Ureter (tissue), 1 donor: ENCODE measurements at regions not wholly inside any gene's neighbourhood (a gene's known extent, or its start where the extent isn't known, plus 50 kb on each side); places are given as distances from the start of the nearest gene placed in this dataset.

ENCODE experiments used
- DNase-seq: peaks from one replicate; pipeline ENCODE4 v3.0.0-alpha.2; 2020; ENCODE audit warnings: low spot score
- donor health status: DM: yes; HTN: yes; CAD: no.

DNA sequence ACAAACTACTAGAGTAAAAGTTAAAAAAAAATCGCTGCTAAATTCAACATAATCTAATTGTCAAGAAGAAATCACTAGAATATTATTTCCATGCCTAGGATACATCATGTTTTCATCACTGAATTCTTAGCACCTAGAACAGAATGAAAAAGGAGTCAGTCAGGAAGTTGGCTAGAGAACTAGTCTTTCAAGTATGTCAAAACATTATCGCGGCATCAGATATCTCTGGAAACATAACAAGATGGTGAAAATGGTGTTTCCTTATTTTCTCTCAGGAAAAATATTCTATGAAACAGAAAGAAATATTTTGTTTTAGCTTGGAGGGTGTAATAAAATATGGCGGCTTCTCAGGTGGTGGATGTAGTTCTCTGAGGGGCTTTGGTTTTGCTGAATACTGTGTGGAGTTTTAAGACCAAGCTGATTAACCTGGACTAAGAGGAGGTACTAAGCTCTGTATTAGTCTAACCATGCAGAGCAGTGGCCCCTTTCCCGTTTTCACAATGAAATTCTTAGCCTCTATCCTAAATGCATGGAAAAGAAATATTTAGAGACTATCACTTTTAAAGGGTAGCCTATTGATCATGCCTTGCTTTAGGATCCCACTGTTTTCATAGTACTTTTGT is 205.6 kb downstream of the MDFIC start:
- no peak for DNase-seq

DNA sequence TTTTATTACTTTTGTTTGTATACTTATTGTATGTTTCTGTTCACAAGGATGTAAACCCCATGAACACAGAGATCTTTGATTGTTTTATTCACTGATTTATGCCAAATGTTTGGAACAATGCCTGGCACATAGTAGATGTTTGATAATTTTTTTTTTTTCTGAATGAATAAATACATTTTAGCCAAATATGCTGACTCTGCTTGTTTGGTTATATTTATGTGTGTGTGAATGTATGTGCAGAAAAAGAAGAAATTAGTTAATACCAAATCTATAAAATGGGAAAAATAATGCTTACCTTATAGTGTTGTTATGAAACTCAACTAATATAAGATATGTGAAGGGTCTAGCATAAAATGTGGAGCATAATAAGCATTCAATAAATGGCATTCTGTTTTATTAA is 203.9 kb downstream of the MDFIC start:
- DNase-seq, result no peak

DNA sequence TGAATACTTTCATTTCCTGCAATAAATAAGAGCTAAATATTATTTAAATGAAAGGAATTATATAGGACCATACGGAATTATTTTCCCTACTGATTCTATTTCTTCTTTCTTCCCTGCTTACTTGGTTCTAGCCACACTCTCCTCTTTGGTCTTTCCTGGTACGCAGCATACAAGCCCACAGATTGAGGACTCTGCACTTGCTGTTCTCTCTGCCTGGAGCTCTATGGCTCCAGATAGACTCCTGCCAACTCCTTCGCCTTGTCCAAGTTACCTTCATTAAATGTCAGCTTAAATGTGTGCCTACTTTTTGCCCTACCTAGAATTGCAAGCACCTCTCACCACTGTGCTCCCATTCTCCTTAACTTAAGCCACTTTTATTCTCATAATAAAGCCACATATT is 203.4 kb downstream of the MDFIC start:
- no peak for DNase-seq

DNA sequence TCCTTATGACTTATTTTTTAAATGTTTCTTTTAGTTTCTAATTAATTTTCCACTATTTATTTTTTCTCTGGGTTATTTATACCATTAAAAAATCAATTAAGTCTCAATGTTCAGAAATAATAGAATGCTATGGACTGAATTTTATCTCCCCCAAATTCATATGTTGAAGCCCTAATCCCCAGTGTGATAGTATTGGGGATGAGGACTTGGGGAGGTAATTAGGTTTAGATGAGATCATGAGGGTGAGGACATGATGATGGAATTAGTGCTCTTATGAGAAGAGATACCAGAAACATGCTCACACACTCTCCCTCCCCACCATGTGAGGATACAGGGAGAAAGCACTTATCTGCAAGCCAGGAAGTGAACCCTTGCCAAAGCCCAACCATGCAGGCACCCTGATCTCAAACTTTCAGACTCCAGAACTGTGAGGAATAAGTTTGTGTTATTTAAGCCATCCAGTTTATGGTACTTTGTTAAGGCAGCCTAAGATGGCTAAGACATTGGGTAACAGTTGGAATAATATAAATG is 202.6 kb downstream of the MDFIC start:
- DNase-seq, result no peak

DNA sequence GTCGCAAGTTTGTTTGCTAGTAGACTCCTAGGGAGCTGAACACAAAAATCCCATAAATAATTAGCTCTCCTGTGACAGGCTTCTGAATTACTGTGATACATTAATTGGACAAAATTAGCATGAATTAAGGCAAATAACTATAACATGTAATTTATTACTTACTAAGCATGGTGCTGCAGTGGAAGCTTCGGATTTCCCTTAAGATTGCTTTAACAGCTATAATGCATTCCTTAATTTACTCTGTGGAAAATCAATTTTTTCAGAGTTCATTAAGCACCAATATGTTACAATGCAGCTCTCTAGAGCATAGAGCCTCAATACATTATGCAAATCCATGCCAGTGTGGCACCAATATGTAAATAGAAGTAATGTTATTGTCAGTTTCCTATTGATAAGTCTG is 201.5 kb downstream of the MDFIC start:
- no peak for DNase-seq

DNA sequence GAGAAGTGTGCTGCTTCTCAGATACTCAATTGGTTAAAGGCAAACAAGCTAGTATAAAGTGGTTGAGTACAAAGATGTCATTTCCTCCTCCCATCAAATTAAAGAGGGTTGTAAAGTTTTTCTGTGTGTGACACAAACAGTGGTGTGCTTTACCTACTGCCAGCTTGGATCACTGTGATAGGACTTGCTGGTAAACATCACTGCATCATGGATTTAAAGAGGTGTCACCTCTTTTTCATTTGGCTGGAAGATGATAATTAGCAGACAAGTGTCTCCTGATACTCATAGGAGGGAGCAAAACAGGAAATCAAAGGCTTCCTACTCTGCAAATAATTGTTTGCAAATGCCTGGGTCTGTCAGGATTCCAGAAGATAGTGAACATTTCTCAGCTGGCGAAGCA is 200.5 kb downstream of the MDFIC start:
- no peak for DNase-seq

DNA sequence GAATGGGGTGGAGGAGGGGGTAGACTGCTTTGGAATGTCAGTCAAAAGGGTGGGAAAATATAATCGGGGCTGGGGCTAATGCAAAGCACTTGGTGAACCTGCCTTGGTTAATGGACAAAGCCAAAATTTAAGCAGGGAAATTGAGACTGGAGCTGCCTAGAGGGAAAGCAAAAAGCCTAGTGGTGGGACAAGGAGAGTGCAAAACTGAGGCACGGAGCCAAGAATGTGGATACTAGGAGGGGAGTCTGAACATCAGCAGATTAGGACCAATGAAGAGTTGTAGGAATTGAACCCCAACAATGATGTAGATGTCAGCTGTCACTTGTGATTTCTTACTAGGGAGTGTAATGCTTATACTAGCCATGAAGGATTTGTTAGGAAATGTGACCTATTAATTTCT is 195.9 kb downstream of the MDFIC start:
- DNase-seq, result no peak

DNA sequence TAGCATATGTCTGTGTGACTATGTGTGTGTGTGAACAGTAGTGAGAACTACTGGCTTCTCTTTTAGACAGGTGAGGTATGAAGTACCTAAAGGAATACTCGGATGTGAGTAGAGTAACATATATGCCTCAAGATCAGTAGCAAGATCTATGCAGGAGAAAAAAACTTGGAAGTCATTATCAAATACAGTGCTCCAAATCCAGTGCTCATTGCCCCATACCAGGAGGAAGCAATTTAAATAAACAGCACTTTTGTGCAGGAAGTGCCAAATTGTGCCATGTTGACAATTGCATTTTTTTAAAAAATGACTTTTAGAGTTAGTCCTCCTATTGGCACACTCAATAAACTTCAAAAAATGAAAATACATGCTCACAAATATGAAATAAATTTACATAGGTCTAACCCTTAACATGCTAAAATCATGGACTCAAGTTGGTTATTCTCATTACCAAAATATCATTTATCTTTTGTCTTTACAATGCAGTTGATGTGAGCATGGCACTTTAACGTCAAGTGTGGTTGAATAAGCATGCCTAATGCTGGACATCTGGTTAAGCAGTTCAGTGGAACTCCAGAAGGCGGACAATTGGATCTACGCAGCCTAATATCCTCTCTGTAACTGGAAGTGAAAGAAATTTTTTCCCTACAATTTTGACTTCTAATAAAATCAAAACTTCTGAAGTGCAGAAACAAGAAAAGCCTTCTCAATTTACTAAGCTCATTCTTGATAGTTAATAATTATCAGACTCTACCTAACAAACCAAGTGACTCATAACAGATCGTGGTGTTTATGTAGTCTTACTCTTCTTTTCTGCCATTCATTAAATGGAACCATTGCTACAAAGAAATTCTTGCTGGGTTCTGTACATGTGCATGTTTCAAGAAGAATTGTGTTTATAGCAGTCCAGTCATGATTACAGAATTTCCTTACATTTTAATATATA is 195.2 kb downstream of the MDFIC start:
- DNase-seq, result no peak

DNA sequence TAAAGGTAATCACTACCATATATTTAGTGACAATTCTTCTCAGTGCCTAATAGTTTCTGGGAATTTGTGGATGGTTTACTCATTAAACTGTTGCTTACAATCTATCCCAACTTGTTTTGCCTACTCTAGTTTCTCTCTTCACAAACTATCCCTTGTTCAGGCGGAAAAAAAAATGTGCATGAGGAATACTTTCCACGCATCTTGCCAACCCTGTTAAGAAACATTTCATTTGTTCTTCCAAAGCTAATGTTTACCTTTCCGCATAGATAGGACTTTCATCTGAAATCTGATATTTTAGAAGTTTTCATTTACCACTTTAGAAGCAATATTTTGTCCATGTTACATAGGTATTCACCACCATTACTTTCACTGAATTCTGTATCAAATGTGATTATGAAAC is 191.9 kb downstream of the MDFIC start:
- DNase-seq, result no peak

DNA sequence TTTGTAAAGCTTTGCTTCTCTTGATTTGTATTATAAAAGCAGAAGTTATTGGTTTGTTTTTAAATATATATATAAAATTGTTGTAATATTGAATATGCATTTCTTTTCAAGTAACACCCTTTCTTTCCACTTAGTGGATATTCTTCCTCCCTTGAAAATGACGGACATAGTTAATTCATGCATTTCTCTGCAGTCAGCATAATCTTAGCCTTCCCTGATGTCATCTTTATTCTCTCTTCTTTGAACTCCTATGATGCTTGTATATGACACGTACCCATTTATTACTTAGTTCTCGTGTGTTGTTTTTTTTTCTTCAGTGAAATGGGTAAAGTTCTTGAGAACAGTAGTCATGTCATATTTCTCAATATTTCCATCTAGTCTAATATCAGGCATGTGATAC is 191.2 kb downstream of the MDFIC start:
- DNase-seq, result no peak

DNA sequence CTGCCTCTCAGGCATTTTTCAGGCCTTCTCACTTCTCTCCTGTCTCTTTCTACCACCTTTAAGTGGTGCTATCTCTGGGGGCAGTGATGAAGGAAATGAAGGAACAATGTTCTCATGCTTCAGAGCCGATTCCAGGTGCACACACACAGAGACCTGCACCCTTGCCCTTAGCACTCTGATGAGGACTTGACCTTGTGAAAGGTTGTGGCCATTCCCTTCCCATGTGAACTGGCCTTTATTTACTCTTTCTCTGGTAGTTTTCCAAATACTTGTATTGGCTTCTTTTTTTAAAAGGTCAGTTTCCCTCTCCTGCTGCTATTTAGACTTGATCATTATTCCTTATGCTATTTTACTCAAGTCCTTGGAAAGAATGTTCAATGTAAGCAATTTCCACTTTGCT is 188.6 kb downstream of the MDFIC start:
- no peak for DNase-seq

DNA sequence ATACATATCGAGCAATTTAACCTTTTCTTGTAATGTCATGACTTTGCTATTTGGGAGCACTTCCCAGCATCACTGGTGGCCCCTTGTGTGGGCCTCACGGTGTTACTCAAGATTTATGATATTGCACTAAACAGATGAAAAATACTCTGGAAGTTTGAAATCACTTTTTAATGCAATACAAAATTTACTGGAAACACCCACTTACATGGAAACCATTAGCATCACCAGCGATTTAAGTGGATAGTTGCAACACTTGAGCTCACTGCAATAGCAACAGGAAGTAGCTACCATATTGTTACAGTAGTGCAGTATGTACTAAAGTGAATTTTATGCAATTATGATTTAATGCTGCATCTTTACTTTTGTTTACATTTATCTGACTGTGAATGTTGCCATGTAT is 184.4 kb downstream of the MDFIC start:
- no peak for DNase-seq

DNA sequence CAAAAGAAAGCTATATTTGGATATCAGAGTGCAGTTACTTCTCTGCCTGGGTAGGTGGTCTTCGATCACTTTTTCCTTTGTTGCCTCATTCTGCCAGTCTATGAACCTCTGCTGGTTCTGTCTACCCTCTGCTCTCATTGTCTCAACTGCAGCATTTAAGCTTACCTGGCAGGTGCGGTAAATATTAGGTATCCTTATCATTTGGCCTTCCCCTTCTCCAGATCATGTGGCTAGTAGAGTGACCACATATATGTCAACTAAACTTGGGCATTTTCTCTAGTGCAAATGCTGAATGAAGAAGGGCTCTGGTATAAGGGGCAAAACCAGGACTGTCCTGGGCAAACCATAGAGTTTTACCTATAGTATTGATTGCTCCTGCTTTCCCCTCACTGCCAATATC is 180.8 kb downstream of the MDFIC start:
- DNase-seq, result no peak

DNA sequence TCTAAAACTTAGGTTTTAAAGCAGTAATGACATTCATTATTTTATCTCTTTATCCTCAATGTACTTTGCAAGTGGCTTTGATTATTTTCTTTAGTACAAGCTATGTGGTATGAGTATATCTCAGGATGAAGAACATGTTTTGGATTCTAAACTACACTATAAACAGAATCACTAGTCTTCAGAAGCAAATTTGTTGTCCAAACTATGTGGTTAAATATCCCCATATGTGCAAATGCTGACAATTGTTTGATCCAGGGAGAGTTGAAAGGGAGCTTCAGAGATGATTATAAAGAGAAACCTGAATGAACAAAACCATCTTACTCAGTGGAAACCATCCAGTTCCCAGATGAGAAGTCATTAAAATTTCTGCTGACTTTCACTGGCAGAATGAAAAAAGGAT is 179.3 kb downstream of the MDFIC start:
- DNase-seq, result no peak

DNA sequence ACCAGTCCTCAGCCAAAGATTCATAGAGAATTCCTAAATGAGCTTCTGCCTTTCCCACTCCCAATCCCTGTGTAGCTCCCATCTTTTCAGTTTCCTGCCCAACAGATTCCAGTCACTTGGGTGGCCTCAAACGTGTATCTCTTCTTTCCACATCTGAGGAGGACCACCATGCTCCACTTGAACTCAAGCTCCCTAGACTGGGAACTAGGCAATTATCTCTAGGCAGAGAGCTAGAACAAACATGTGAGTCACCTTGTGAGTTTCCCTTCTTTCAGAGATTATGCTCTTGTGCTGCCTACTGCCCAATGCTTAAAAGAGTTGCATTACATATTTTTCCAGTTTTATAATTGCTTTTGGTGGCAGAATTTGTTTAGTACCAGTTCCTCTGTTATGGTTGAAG is 178.0 kb downstream of the MDFIC start:
- no peak for DNase-seq

DNA sequence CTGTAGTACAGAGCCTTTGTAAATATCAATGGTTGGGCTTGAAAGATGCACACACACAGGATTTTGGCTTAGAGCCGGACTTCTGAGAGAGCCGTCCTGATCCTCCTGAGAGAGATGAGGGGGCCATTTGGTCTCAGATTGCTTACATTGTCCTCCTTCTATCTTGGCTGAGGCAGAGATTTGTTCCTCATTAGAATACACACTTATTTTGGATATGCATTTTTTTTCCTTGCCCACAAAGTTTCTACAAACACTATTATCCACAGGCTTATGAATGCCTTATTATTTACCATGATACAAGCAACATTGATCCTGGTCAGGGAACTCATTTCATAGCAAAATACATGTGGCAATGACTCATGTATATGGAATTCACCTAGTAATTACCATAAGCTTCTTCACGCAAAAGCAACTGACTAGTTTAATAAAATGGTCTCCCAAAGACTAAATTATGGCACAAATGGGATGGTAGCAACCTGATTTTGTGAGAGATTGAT is 175.3 kb downstream of the MDFIC start:
- no peak for DNase-seq

DNA sequence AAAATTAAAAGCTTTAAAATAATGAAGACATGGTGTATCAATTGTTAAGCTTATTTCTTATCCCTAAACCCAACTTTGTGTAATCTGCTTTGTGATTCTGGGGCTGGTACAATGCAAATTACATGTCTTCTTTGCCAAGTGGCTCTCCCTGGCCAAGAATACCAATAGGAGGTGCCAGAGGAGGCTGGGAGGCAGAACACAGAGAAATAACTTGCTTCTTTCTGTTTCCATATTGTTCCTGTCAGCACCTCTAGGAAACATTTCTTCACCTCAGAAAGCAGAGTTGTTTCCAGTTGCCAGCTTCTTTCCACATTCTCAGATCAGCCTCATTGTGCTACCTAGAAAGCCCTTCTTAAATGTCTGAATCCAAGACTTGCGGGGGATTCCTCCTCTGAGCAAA is 174.4 kb downstream of the MDFIC start:
- DNase-seq, result no peak

DNA sequence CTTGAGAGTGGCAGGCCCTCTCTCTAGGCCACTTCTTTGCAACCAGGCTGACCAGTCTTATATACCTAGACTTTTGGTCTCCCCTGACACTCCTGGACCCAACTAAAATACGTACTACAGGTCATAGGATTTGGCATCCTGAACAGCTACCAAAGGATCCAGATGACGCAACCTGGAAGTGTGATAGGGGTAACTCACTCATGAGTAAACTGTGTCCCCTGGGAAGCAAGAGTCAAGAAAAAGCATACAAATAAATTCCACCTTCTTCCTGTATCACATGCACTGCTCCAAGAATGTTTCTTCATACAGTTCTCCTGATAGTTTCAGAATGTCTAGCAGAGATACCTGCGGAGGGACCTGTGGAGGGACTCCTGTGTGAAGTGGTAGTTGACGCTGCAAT is 172.3 kb downstream of the MDFIC start:
- no peak for DNase-seq

DNA sequence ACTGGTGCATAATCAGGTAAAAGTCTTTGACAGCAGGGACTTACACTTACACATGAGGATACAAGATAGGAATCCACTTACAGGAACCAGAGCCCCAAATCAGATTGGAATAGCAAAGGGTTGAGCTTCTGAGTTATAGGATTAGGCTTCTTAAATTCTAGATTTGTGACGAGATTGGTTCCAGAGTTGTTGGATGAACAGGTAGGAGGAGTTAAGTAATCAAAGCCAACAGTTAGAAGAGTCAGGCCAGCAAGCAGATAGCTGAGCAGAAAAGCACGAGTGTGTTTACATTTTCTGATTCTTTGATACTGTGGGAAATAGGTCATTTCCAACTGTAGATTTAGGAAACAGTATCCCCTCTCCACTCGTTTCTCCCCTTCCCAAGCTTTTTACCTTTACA is 167.0 kb downstream of the MDFIC start:
- DNase-seq, result no peak

DNA sequence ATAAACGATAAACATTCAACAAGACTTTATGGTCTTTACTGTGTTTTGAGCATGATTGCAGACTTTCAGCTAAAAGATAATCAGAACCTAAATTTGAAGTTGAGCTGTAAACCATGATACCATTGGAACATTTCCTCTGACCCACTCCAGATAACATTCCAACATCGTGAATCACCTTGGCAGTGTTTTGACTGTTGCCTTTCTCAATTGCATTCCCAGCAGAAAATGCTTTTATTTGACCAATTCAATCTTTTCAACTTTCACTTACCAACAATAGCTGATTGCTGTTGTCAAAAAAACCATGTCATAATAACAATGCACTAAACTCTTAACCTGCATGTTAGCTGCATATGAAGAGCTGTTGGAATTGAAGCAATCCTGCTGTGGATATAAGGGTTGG is 165.5 kb downstream of the MDFIC start:
- DNase-seq, result peak; percentile 47

DNA sequence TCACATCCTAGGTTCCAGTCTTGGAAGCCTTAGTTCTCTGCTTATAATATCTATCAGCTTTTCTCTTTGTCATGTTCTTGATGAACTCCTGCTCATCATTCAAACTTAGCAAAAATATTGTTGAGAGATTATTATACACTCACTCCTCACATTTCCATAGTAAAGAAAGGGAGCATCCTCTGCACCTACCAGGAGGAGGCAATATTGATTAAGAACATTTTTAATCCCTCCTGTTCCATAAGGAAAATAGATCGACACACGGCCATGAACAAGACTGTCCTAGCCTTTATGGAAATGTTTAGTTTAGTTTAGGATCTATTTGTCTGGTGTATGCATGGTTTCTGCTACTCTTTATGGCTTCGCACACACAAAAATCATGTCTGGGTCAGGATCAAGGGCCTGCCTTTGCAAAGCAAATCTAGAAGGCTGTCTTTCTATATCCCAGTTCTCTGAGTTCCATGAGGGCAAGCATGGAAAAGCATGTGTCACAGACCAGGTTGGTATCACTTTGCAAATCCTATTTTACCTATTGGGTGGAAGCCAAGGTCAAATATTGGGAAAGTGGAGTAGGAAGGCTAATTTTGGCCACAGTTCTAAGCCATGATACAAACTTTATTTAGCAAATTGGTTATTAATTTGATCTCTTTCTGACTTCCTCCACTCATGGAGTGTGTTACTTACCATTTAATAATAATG is 164.4 kb downstream of the MDFIC start:
- DNase-seq, result no peak

DNA sequence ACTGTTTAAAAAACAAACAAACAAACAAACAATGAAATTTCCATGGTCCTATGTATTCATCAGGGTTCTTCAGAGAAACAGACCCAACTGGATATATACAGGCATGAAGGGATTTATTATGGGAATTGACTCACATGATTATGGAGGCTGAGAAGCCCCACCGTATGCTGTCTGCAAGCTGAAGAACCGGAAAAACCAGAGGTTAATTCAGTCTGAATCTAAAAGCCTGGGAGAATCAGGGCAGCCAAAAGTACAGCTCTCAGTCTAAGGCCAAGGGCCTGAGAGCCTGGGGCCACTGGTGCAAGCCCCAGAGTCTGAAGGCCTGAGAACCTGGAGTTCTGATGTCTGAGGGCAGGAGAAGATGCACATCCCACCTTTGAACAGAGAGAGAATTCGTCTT is 163.5 kb downstream of the MDFIC start:
- DNase-seq, result no peak

DNA sequence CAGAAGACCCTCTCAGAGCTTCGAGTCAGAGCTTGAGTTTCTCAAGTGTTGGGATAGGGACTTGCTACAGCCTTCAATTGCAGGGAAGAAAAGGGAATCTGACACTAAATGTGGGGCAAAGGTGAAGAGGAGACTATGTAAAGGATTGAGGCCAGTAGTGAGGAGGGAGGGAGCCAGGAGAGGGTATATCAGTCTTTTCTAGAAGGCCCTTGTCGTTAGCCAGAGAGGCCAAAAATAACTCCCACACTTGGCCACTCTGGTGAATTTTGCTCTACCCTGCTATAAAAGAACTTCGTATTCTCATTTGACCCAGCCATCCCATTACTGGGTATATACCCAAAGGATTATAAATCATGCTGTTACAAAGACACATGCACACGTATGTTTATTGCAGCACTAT is 162.0 kb downstream of the MDFIC start:
- DNase-seq, result no peak
